ENCODE measurements at regions not wholly inside any gene's neighbourhood (a gene's known extent, or its start where the extent isn't known, plus 50 kb on each side); places are given as distances from the start of the nearest gene placed in this dataset.

DNA sequence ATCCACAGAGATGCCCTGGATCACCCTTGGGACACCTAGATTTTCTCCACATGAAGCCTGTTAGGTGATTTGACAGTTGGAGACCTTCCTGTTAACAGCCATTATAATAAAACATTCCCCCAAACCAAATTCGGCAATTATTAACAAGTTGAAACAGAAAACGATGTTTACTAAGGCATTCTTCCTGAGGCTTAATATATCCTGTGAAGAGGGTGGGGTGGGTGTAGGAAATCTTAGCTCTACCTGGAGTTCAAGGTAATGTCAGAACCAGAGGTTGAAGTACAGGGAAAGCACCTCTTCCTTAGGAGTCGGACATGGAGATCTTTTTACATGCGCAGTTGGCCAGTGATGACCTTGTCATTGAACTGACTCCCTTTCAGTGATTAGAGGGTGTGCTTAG lies 143.0 kb downstream of the FGF9 start:
- H3K9me3 ChIP-seq (ENCODE audit: control insufficient read depth, insufficient read depth, low read depth, low read length): no peaks in the 10 kb centered on the region
- no peak overlapping the region for H3K4me3 ChIP-seq (ENCODE audit: low read depth, low read length)
- no peak for TF ChIP-seq KLF10 (tag by site-specific recombination; IDR thresholded peaks at IDR 0.05)
- no peak for TF ChIP-seq MEIS1 (CRISPR knock-in tag; IDR thresholded peaks at IDR 0.05; ENCODE audit: borderline replicate concordance)
- TF ChIP-seq ZNF302 (tag by site-specific recombination; IDR thresholded peaks at IDR 0.05; ENCODE audit: low read depth): no peak
- no peak for TF ChIP-seq ZNF350 (tag by site-specific recombination; IDR thresholded peaks at IDR 0.05)
- no peak for TF ChIP-seq TCF7L2 (IDR thresholded peaks at IDR 0.05; ENCODE audit: borderline replicate concordance, low read depth, low read length)
- no peak for TF ChIP-seq ZNF48 (tag by site-specific recombination; IDR thresholded peaks at IDR 0.05)
- no peak for TF ChIP-seq ZSCAN16 (tag by site-specific recombination; IDR thresholded peaks at IDR 0.05)
- TF ChIP-seq, protein P1, sequence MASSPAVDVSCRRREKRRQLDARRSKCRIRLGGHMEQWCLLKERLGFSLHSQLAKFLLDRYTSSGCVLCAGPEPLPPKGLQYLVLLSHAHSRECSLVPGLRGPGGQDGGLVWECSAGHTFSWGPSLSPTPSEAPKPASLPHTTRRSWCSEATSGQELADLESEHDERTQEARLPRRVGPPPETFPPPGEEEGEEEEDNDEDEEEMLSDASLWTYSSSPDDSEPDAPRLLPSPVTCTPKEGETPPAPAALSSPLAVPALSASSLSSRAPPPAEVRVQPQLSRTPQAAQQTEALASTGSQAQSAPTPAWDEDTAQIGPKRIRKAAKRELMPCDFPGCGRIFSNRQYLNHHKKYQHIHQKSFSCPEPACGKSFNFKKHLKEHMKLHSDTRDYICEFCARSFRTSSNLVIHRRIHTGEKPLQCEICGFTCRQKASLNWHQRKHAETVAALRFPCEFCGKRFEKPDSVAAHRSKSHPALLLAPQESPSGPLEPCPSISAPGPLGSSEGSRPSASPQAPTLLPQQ (tag by site-specific recombination; IDR thresholded peaks at IDR 0.05): no peak
- no peak for TF ChIP-seq OVOL3 (tag by site-specific recombination; IDR thresholded peaks at IDR 0.05)
- TF ChIP-seq ZNF792 (tag by site-specific recombination; IDR thresholded peaks at IDR 0.05): no peak
- CTCF ChIA-PET: interaction anchor here (0.7 kb wide), 1 partner anchor 71 kb away, joined by 3 read pairs; no protein-coding TSS in a partner anchor
- POLR2A ChIA-PET: no interaction called here
- no peaks in the 10 kb centered on the region for H3K36me3 ChIP-seq (ENCODE audit: control insufficient read depth in 2 of 2, insufficient read depth in 1 of 2, low read length in 2 of 2)
- 0 out of 2 replicates have a peak, but pooled peaks cover 7% of the 10 kb centered on the region for H3K4me1 ChIP-seq (ENCODE audit: control insufficient read depth, insufficient read depth, low read length)
- no peak overlapping the region for H3K27ac ChIP-seq (ENCODE audit: extremely low read depth, low read depth, low read length)

DNA sequence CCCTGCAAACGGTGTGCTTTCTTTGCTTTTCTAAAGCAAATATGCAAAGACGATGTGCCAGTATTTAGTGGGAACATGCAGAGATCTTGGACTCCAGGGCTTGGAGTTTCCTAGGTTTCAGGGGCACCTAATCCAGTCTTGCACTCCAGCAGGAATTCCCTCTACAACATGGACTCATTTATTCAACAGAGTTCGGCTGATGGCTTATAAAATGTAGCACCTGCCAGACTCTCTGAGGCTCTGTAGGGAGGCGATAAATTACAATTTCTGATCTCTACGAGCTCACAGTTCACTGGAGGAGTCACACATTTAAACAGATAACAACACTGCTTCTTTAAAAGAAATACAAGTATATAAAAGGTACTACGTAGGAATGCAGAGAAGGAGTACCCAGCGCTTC lies 143.7 kb downstream of the FGF9 start:
- CTCF ChIA-PET: no interaction called here
- TF ChIP-seq ZNF133 (tag by site-specific recombination; IDR thresholded peaks at IDR 0.05) (no peak), ZNF239 (tag by site-specific recombination; IDR thresholded peaks at IDR 0.05) (no peak), MEIS1 (CRISPR knock-in tag; IDR thresholded peaks at IDR 0.05; ENCODE audit: borderline replicate concordance) (no peak), ZNF404 (tag by site-specific recombination; IDR thresholded peaks at IDR 0.05) (no peak), HOXC10 (CRISPR knock-in tag; IDR thresholded peaks at IDR 0.05) (no peak), ZNF426 (tag by site-specific recombination; IDR thresholded peaks at IDR 0.05) (no peak), ZNF248 (tag by site-specific recombination; IDR thresholded peaks at IDR 0.05) (no peak), ZNF2 (tag by site-specific recombination; IDR thresholded peaks at IDR 0.05) (no peak), ZNF510 (tag by site-specific recombination; IDR thresholded peaks at IDR 0.05; ENCODE audit: insufficient replicate concordance) (no peak), ZBTB7A (tag by site-specific recombination; IDR thresholded peaks at IDR 0.05; ENCODE audit: low read depth) (no peak), ZNF311 (tag by site-specific recombination; IDR thresholded peaks at IDR 0.05; ENCODE audit: borderline replicate concordance) (no peak)
- TF ChIP-seq, protein P2, sequence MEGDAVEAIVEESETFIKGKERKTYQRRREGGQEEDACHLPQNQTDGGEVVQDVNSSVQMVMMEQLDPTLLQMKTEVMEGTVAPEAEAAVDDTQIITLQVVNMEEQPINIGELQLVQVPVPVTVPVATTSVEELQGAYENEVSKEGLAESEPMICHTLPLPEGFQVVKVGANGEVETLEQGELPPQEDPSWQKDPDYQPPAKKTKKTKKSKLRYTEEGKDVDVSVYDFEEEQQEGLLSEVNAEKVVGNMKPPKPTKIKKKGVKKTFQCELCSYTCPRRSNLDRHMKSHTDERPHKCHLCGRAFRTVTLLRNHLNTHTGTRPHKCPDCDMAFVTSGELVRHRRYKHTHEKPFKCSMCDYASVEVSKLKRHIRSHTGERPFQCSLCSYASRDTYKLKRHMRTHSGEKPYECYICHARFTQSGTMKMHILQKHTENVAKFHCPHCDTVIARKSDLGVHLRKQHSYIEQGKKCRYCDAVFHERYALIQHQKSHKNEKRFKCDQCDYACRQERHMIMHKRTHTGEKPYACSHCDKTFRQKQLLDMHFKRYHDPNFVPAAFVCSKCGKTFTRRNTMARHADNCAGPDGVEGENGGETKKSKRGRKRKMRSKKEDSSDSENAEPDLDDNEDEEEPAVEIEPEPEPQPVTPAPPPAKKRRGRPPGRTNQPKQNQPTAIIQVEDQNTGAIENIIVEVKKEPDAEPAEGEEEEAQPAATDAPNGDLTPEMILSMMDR (tag by site-specific recombination; IDR thresholded peaks at IDR 0.05): no peak
- TF ChIP-seq, protein P3, sequence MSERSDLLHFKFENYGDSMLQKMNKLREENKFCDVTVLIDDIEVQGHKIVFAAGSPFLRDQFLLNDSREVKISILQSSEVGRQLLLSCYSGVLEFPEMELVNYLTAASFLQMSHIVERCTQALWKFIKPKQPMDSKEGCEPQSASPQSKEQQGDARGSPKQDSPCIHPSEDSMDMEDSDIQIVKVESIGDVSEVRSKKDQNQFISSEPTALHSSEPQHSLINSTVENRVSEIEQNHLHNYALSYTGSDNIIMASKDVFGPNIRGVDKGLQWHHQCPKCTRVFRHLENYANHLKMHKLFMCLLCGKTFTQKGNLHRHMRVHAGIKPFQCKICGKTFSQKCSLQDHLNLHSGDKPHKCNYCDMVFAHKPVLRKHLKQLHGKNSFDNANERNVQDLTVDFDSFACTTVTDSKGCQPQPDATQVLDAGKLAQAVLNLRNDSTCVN (tag by site-specific recombination; optimal IDR thresholded peaks at IDR 0.05): no peak
- Histone ChIP-seq H3K4me3 (ENCODE audit: low read depth, low read length) (no peak overlapping the region), H3K4me1 (ENCODE audit: control insufficient read depth, insufficient read depth, low read length) (0 out of 2 replicates have a peak, but pooled peaks cover 7% of the 10 kb centered on the region), H3K27ac (ENCODE audit: extremely low read depth, low read depth, low read length) (no peak overlapping the region), H3K9me3 (ENCODE audit: control insufficient read depth, insufficient read depth, low read depth, low read length) (no peaks in the 10 kb centered on the region), H3K36me3 (ENCODE audit: control insufficient read depth in 2 of 2, insufficient read depth in 1 of 2, low read length in 2 of 2) (no peaks in the 10 kb centered on the region)
- POLR2A ChIA-PET: no interaction called here
